ENCODE measurements at regions not wholly inside any gene's neighbourhood (a gene's known extent, or its start where the extent isn't known, plus 50 kb on each side); places are given as distances from the start of the nearest gene placed in this dataset.

GRCh38 chr5:10057356-10057755, 192.3 kb downstream of the ATPSCKMT start:
- H4K8ac ChIP-seq (ENCODE audit: low read depth in 2 of 2, low read length in 2 of 2) = no peak overlapping the region
- no peak overlapping the region for H3K4ac ChIP-seq (ENCODE audit: low read depth, low read length)
- intact Hi-C loops (cut with micrococcal nuclease) = no loop called here
- peaks cover 21% of the 10 kb centered on the region for H3K27me3 ChIP-seq (ENCODE audit: control insufficient read depth, insufficient read depth, low read length)
- H3K56ac ChIP-seq (ENCODE audit: extremely low read depth, insufficient read depth, low read length) = no peak overlapping the region
- H4K20me1 ChIP-seq (ENCODE audit: insufficient read depth, low read length) = no peaks in the 10 kb centered on the region
- H2AK5ac ChIP-seq (ENCODE audit: low read depth, low read length) = no peak overlapping the region
- H3K9ac ChIP-seq (ENCODE audit: low read depth, low read length) = no peak overlapping the region
- H2BK20ac ChIP-seq (ENCODE audit: low read depth, low read length) = no peak overlapping the region
- no peak overlapping the region for H3K4me2 ChIP-seq (ENCODE audit: low read depth, low read length)
- no peak overlapping the region for H3K14ac ChIP-seq (replicated peaks; ENCODE audit: low read depth, low read length)
- CTCF ChIA-PET = no interaction called here
- H3K18ac ChIP-seq (ENCODE audit: low read depth, low read length) = no peak overlapping the region
- WGBS, 2 experiments (ENCODE audit: extremely low coverage in 2 of 2, insufficient read length in 1 of 2) = 52% methylated on average over 5 of the region's 7 CpGs; no CpG with 5 or more reads in 1 of the 2 experiments
- ATAC-seq (ENCODE audit: low read depth) (no peak), DNase-seq (no peak)
- H2AFZ ChIP-seq (replicated peaks; ENCODE audit: low read length, poor library complexity) = no peak overlapping the region
- no peak overlapping the region for H3K4me3 ChIP-seq (ENCODE audit: insufficient read depth, low read depth, low read length)
- H3K4me1 ChIP-seq (ENCODE audit: control insufficient read depth, insufficient read depth, low read length) = no peaks in the 10 kb centered on the region
- H2AK9ac ChIP-seq (replicated peaks; ENCODE audit: low read depth, low read length, poor library complexity) = no peak overlapping the region
- TF ChIP-seq CEBPB (IDR thresholded peaks at IDR 0.05; ENCODE audit: low read depth, low read length) = no peak
- TF ChIP-seq MAZ (IDR thresholded peaks at IDR 0.05; ENCODE audit: borderline replicate concordance, low read depth, low read length) = no peak
- TF ChIP-seq POLR2A (IDR thresholded peaks at IDR 0.05; ENCODE audit: low read depth, low read length) = no peak
- no peak for TF ChIP-seq RAD21 (IDR thresholded peaks at IDR 0.05; ENCODE audit: low read length)
- TF ChIP-seq USF2 (IDR thresholded peaks at IDR 0.05; ENCODE audit: low read depth, low read length) = no peak
- TF ChIP-seq, protein P1, sequence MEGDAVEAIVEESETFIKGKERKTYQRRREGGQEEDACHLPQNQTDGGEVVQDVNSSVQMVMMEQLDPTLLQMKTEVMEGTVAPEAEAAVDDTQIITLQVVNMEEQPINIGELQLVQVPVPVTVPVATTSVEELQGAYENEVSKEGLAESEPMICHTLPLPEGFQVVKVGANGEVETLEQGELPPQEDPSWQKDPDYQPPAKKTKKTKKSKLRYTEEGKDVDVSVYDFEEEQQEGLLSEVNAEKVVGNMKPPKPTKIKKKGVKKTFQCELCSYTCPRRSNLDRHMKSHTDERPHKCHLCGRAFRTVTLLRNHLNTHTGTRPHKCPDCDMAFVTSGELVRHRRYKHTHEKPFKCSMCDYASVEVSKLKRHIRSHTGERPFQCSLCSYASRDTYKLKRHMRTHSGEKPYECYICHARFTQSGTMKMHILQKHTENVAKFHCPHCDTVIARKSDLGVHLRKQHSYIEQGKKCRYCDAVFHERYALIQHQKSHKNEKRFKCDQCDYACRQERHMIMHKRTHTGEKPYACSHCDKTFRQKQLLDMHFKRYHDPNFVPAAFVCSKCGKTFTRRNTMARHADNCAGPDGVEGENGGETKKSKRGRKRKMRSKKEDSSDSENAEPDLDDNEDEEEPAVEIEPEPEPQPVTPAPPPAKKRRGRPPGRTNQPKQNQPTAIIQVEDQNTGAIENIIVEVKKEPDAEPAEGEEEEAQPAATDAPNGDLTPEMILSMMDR (conservative IDR thresholded peaks at IDR 0.05; ENCODE audit: low read depth, low read length) = no peak
- TF ChIP-seq, protein P2, sequence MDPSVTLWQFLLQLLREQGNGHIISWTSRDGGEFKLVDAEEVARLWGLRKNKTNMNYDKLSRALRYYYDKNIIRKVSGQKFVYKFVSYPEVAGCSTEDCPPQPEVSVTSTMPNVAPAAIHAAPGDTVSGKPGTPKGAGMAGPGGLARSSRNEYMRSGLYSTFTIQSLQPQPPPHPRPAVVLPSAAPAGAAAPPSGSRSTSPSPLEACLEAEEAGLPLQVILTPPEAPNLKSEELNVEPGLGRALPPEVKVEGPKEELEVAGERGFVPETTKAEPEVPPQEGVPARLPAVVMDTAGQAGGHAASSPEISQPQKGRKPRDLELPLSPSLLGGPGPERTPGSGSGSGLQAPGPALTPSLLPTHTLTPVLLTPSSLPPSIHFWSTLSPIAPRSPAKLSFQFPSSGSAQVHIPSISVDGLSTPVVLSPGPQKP (IDR thresholded peaks at IDR 0.05; ENCODE audit: borderline replicate concordance, low read depth, low read length) = no peak
- no peak for TF ChIP-seq CHD1 (IDR thresholded peaks at IDR 0.05; ENCODE audit: low read depth, low read length)
- no peak for TF ChIP-seq SMC3 (IDR thresholded peaks at IDR 0.05; ENCODE audit: low read depth, low read length)
- TF ChIP-seq MXI1 (IDR thresholded peaks at IDR 0.05; ENCODE audit: borderline replicate concordance, low read depth, low read length) = no peak
- no peak for TF ChIP-seq FOS (IDR thresholded peaks at IDR 0.05; ENCODE audit: low read depth, low read length)
- TF ChIP-seq NFE2L2 (IDR thresholded peaks at IDR 0.05; ENCODE audit: low read depth, low read length) = no peak
- no peak for TF ChIP-seq RCOR1 (IDR thresholded peaks at IDR 0.05; ENCODE audit: insufficient replicate concordance, low read length)
- TF ChIP-seq BHLHE40 (IDR thresholded peaks at IDR 0.05; ENCODE audit: low read depth, low read length) = no peak
- no peak for TF ChIP-seq RFX5 (IDR thresholded peaks at IDR 0.05; ENCODE audit: low read depth, low read length)
- no peak for TF ChIP-seq MAFK (IDR thresholded peaks at IDR 0.05; ENCODE audit: low read depth, low read length)
- no peaks in the 10 kb centered on the region; the same call in 1 of the 2 replicates for H3K9me3 ChIP-seq (ENCODE audit: control insufficient read depth, insufficient read depth, low read length)
- no TSS peak for BruUV-seq (replicated peaks)
- no peak overlapping the region for H2BK5ac ChIP-seq (ENCODE audit: low read depth, low read length, poor library complexity, severe bottlenecking)
- dilution Hi-C loops (cut with HindIII; ENCODE audit: low sequenced_read_pairs, unreplicated experiment) = no loop called here
- no peaks in the 10 kb centered on the region for H3K36me3 ChIP-seq (ENCODE audit: control insufficient read depth, insufficient read depth, low read length)
- no peak overlapping the region for H3K27ac ChIP-seq (ENCODE audit: insufficient read depth, low read length)
- in situ Hi-C loops (cut with MboI; ENCODE audit: low sequenced_read_pairs) = no loop called here
- H3K9me1 ChIP-seq (ENCODE audit: insufficient read depth, low read length) = no peaks in the 10 kb centered on the region
- no peak overlapping the region for H4K5ac ChIP-seq (ENCODE audit: low read depth, low read length)
- POLR2A ChIA-PET (ENCODE audit: unreplicated experiment) = no interaction called here
- no peak overlapping the region for H2BK120ac ChIP-seq (ENCODE audit: low read depth, low read length)
- no peak overlapping the region for H2BK15ac ChIP-seq (ENCODE audit: low read depth, low read length)
- no peak overlapping the region for H4K91ac ChIP-seq (ENCODE audit: insufficient read depth, low read depth, low read length)
- no peak overlapping the region for H3K23ac ChIP-seq (ENCODE audit: low read depth, low read length)
- no peaks in the 10 kb centered on the region for H3K79me1 ChIP-seq (ENCODE audit: low read depth in 1 of 2, low read length in 2 of 2)

Data from IMR-90 (cell line).